ENCODE measurements at regions not wholly inside any gene's neighbourhood (a gene's known extent, or its start where the extent isn't known, plus 50 kb on each side); places are given as distances from the start of the nearest gene placed in this dataset.

- TF ChIP-seq, protein P1, sequence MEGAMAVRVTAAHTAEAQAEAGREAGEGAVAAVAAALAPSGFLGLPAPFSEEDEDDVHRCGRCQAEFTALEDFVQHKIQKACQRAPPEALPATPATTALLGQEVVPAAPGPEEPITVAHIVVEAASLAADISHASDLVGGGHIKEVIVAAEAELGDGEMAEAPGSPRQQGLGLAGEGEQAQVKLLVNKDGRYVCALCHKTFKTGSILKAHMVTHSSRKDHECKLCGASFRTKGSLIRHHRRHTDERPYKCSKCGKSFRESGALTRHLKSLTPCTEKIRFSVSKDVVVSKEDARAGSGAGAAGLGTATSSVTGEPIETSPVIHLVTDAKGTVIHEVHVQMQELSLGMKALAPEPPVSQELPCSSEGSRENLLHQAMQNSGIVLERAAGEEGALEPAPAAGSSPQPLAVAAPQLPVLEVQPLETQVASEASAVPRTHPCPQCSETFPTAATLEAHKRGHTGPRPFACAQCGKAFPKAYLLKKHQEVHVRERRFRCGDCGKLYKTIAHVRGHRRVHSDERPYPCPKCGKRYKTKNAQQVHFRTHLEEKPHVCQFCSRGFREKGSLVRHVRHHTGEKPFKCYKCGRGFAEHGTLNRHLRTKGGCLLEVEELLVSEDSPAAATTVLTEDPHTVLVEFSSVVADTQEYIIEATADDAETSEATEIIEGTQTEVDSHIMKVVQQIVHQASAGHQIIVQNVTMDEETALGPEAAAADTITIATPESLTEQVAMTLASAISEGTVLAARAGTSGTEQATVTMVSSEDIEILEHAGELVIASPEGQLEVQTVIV (IDR thresholded peaks at IDR 0.05; ENCODE audit: borderline replicate concordance, partially characterized antibody): no peak
- TF ChIP-seq FOS (IDR thresholded peaks at IDR 0.05; ENCODE audit: borderline replicate concordance, extremely low read depth, insufficient read length): no peak
- TF ChIP-seq SREBF1 (IDR thresholded peaks at IDR 0.05; ENCODE audit: low read length): no peak
- TF ChIP-seq, protein P2, sequence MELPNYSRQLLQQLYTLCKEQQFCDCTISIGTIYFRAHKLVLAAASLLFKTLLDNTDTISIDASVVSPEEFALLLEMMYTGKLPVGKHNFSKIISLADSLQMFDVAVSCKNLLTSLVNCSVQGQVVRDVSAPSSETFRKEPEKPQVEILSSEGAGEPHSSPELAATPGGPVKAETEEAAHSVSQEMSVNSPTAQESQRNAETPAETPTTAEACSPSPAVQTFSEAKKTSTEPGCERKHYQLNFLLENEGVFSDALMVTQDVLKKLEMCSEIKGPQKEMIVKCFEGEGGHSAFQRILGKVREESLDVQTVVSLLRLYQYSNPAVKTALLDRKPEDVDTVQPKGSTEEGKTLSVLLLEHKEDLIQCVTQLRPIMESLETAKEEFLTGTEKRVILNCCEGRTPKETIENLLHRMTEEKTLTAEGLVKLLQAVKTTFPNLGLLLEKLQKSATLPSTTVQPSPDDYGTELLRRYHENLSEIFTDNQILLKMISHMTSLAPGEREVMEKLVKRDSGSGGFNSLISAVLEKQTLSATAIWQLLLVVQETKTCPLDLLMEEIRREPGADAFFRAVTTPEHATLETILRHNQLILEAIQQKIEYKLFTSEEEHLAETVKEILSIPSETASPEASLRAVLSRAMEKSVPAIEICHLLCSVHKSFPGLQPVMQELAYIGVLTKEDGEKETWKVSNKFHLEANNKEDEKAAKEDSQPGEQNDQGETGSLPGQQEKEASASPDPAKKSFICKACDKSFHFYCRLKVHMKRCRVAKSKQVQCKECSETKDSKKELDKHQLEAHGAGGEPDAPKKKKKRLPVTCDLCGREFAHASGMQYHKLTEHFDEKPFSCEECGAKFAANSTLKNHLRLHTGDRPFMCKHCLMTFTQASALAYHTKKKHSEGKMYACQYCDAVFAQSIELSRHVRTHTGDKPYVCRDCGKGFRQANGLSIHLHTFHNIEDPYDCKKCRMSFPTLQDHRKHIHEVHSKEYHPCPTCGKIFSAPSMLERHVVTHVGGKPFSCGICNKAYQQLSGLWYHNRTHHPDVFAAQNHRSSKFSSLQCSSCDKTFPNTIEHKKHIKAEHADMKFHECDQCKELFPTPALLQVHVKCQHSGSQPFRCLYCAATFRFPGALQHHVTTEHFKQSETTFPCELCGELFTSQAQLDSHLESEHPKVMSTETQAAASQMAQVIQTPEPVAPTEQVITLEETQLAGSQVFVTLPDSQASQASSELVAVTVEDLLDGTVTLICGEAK (IDR thresholded peaks at IDR 0.05; ENCODE audit: borderline replicate concordance): no peak
- no peak for TF ChIP-seq ASH2L (IDR thresholded peaks at IDR 0.05; ENCODE audit: borderline replicate concordance, low read depth)
- no peak for TF ChIP-seq STAT1 (conservative IDR thresholded peaks at IDR 0.05)
- TF ChIP-seq HCFC1 (IDR thresholded peaks at IDR 0.05; ENCODE audit: low read length): no peak
- TF ChIP-seq, protein P3, sequence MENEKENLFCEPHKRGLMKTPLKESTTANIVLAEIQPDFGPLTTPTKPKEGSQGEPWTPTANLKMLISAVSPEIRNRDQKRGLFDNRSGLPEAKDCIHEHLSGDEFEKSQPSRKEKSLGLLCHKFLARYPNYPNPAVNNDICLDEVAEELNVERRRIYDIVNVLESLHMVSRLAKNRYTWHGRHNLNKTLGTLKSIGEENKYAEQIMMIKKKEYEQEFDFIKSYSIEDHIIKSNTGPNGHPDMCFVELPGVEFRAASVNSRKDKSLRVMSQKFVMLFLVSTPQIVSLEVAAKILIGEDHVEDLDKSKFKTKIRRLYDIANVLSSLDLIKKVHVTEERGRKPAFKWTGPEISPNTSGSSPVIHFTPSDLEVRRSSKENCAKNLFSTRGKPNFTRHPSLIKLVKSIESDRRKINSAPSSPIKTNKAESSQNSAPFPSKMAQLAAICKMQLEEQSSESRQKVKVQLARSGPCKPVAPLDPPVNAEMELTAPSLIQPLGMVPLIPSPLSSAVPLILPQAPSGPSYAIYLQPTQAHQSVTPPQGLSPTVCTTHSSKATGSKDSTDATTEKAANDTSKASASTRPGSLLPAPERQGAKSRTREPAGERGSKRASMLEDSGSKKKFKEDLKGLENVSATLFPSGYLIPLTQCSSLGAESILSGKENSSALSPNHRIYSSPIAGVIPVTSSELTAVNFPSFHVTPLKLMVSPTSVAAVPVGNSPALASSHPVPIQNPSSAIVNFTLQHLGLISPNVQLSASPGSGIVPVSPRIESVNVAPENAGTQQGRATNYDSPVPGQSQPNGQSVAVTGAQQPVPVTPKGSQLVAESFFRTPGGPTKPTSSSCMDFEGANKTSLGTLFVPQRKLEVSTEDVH (IDR thresholded peaks at IDR 0.05; ENCODE audit: low read depth, partially characterized antibody): no peak
- no peak for TF ChIP-seq ESRRA (IDR thresholded peaks at IDR 0.05; ENCODE audit: low read length)
- no peak for TF ChIP-seq POLR2AphosphoS2 (IDR thresholded peaks at IDR 0.05; ENCODE audit: low read depth, low read length)
These were observed 139.1 kb upstream of the ADRA1B start (continued) for GRCh38 chr5:159777049-159777660.

Data from GM12878 (cell line).